Neural cell (in vitro differentiated cells): ENCODE measurements at regions not wholly inside any gene's neighbourhood (a gene's known extent, or its start where the extent isn't known, plus 50 kb on each side); places are given as distances from the start of the nearest gene placed in this dataset.

Experiments used
- POLR2AphosphoS5 ChIP-seq: IDR thresholded peaks from 2 replicates; pipeline ENCODE4 v1.6.1; 2012
- TAF1 ChIP-seq: IDR thresholded peaks from 2 replicates; pipeline ENCODE4 v1.6.1; 2012; ENCODE audit warnings: low read depth
- TF ChIP-seq, protein P1 (sequence below): fragments of 450-650 bp; IDR thresholded peaks from 2 replicates; pipeline ENCODE4 v1.5.1; 2014; ENCODE audit warnings: antibody characterized with exemption, mild to moderate bottlenecking, moderate library complexity; ENCODE audit not compliant: poor library complexity, severe bottlenecking

DNA sequence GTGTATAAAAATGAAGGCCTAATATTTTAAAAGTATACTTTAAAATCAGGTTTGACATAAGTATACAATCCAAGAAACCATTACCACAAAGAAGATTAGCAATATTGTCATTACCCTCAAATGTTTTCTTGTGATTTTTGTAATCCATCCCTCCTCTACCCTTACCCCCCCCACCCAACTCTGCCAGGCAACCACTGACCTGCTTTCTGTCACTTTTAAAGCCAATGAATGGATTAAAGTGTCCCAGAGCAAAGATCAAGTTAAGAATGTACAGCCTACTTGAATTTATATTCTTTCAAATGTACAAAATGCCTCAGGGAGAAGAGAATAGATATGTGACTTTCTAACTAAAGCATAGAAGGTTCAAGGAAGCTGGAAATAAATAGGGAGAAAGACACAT, 1038.8 kb upstream of the GBE1 start:
- TF ChIP-seq POLR2AphosphoS5 (no peak), TAF1 (no peak)
- TF ChIP-seq, protein P1, sequence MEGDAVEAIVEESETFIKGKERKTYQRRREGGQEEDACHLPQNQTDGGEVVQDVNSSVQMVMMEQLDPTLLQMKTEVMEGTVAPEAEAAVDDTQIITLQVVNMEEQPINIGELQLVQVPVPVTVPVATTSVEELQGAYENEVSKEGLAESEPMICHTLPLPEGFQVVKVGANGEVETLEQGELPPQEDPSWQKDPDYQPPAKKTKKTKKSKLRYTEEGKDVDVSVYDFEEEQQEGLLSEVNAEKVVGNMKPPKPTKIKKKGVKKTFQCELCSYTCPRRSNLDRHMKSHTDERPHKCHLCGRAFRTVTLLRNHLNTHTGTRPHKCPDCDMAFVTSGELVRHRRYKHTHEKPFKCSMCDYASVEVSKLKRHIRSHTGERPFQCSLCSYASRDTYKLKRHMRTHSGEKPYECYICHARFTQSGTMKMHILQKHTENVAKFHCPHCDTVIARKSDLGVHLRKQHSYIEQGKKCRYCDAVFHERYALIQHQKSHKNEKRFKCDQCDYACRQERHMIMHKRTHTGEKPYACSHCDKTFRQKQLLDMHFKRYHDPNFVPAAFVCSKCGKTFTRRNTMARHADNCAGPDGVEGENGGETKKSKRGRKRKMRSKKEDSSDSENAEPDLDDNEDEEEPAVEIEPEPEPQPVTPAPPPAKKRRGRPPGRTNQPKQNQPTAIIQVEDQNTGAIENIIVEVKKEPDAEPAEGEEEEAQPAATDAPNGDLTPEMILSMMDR, result no peak
